AG10803 (cell line): ENCODE measurements at regions not wholly inside any gene's neighbourhood (a gene's known extent, or its start where the extent isn't known, plus 50 kb on each side); places are given as distances from the start of the nearest gene placed in this dataset.

Experiments used
- DNase-seq: peaks from one replicate; pipeline ENCODE4 v3.0.0; 2010; ENCODE audit warnings: low read depth
- H3K4me3 ChIP-seq: 2 replicates; pipeline ENCODE4 v1.5.1; 2011; ENCODE audit warnings: mild to moderate bottlenecking, low read length, control low read depth
- CTCF ChIP-seq: conservative IDR thresholded peaks from 2 replicates; pipeline ENCODE4 v1.5.1; 2011; ENCODE audit warnings: mild to moderate bottlenecking, low read length, control low read depth, inconsistent platforms

GRCh38 chr6:170098428-170099170 lies 192.3 kb downstream of the DLL1 start:
- no peak overlapping the region for H3K4me3 ChIP-seq
- DNase-seq = no peak
- no peak for TF ChIP-seq CTCF

- H3K4me3 ChIP-seq = no peak overlapping the region
- no peak for DNase-seq
- TF ChIP-seq CTCF = no peak
Measured at GRCh38 chr6:170097505-170098427, 193.1 kb downstream of the DLL1 start.

DNA sequence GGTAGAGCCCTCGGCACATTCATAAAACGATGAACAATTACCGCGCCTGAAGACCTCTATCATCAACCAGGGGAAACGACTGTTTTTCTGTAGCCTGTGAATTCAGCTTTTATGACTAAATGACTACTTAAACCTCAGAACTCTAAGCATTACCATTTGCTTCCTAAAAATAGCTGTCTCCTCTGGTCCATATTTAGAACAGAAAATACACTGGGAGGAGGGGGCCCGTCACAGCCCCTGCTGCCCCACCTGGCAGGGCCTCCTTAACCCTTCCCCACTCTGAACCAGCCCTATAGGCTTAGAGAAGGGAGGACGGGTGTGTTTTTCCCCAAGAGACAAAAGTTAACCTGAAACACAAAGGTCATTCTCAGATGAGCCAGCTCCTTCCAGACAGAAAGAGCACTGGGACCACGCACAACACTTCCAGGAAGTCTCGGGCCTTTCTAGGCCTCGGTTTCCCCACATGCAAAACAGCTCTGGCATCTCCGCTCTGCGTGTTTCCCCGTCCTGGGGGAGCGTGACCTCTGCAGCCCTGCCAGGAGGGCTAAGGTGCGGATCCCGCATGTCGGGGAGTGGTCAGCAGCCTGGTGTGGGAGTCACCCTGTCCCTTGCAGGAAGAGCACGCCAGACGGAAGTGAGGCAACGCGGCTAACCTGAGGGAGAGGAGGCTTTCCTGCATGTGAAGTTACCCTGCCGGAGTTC lies 193.9 kb downstream of the DLL1 start:
- DNase-seq = no peak

GRCh38 chr6:170096191-170096802 lies 194.6 kb downstream of the DLL1 start:
- H3K4me3 ChIP-seq = no peak overlapping the region
- TF ChIP-seq CTCF = no peak
- no peak for DNase-seq

More for the DNA sequence above, 193.9 kb downstream of the DLL1 start:
- no peak for TF ChIP-seq CTCF
- H3K4me3 ChIP-seq = no peak overlapping the region

DNA sequence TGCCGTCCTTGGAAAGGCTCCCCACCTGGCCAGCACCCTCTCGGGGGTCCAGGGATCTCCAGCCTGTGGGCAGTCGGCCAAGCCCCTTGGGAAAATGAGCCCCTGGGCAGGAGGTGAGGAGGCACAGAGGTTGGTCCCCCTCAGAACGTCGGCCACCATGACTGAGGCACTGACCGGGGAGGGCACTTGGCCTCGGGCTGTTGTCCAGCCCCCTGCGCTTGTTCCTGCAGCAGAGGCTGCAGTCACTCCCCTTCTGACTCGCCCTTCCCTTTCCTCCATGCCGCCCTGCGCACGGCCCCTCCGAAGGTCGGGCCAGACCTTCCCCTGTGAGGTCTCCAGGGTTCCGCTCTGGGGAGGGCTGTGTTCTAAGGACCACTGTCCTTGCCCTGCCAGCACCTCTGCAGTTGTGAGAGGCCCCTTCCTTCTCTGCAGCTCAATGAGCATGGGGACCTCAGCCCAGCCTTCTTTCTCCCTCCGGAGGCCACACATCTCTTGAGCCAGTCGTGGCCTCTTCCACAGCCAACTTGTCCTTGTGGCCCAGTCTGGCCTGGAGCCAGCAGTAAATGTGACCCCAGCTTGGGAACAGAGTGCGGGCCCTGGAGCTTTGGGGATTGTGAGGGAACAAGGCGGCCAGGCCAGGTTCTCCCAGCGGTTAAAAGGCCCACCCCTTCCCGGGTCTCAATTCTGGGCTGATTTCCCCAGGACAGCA lies 195.5 kb downstream of the DLL1 start:
- no peak for DNase-seq
- no peak for TF ChIP-seq CTCF
- H3K4me3 ChIP-seq = no peak overlapping the region

GRCh38 chr6:170094686-170095272 lies 196.1 kb downstream of the DLL1 start:
- H3K4me3 ChIP-seq = no peak overlapping the region
- DNase-seq = no peak
- TF ChIP-seq CTCF = no peak
